OCI-LY7 (cell line): ENCODE measurements at regions not wholly inside any gene's neighbourhood (a gene's known extent, or its start where the extent isn't known, plus 50 kb on each side); places are given as distances from the start of the nearest gene placed in this dataset.

Experiments
- BruUV-seq: library from RNA; stranded (reverse); fragments of 400-500 nt; replicated peaks from 2 replicates; lab custom pipeline; 2021; lab: Mats Ljungman, UMichigan
- CTCF ChIA-PET: fragments of 300-600 bp; sonication (Branson Sonifier 250); formaldehyde crosslinking; loops from one replicate; lab custom pipeline; 2022; ENCODE audit warnings: antibody characterized with exemption; ENCODE audit not compliant: unreplicated experiment; lab: Charles Lee
- POLR2A ChIA-PET: fragments of 300-600 bp; sonication (Branson Sonifier 250); formaldehyde crosslinking; loops from one replicate; lab custom pipeline; 2022; ENCODE audit warnings: antibody characterized with exemption; lab: Charles Lee
- DNase-seq: peaks from one replicate; pipeline ENCODE4 v3.0.0-alpha.2; 2015; ENCODE audit warnings: low spot score
- H2AFZ ChIP-seq: fragments of 200-600 bp; sonication (generic), shearing (Covaris generic); 2 replicates; pipeline ENCODE4 v1.6.1; 2014; ENCODE audit warnings: mild to moderate bottlenecking, antibody characterized with exemption, low read length, moderate library complexity
- H3K27ac ChIP-seq: fragments of 200-600 bp; sonication (generic); 2 replicates; pipeline ENCODE4 v1.5.1; 2014; ENCODE audit warnings: mixed run types, low read depth, mild to moderate bottlenecking, moderate library complexity, low read length, inconsistent platforms; ENCODE audit not compliant: poor library complexity, severe bottlenecking
- H3K36me3 ChIP-seq: fragments of 200-600 bp; sonication (generic); 2 replicates; pipeline ENCODE4 v1.6.1; 2014; ENCODE audit warnings: mild to moderate bottlenecking, antibody characterized with exemption, low read length, moderate library complexity, mixed read lengths; ENCODE audit not compliant: insufficient read depth
- H3K4me1 ChIP-seq: fragments of 200-600 bp; sonication (generic); 2 replicates; pipeline ENCODE4 v1.5.1; 2014; ENCODE audit warnings: mild to moderate bottlenecking, low read length; ENCODE audit not compliant: insufficient read depth, poor library complexity, severe bottlenecking
- H3K4me2 ChIP-seq: fragments of 200-600 bp; sonication (generic); 2 replicates; pipeline ENCODE4 v1.6.1; 2014; ENCODE audit warnings: mild to moderate bottlenecking, low read length
- H3K4me3 ChIP-seq: fragments of 200-600 bp; sonication (generic); 2 replicates; pipeline ENCODE4 v1.5.1; 2014; ENCODE audit warnings: mild to moderate bottlenecking, low read depth, low read length; ENCODE audit not compliant: poor library complexity, severe bottlenecking
- H3K79me2 ChIP-seq: fragments of 200-600 bp; sonication (generic); 2 replicates; pipeline ENCODE4 v1.6.1; 2016; ENCODE audit warnings: low read depth, mild to moderate bottlenecking, low read length, moderate library complexity, mixed read lengths; ENCODE audit not compliant: insufficient read depth
- H3K9me2 ChIP-seq: fragments of 200-600 bp; sonication (generic); 2 replicates; pipeline ENCODE4 v1.6.1; 2016; ENCODE audit warnings: mild to moderate bottlenecking, low read length, mixed read lengths; ENCODE audit not compliant: insufficient read depth
- H3K9me3 ChIP-seq: fragments of 200-600 bp; sonication (generic); 2 replicates; pipeline ENCODE4 v1.6.1; 2014; ENCODE audit warnings: mild to moderate bottlenecking, mixed run types, low read length, mixed read lengths
- H4K20me1 ChIP-seq: fragments of 200-600 bp; sonication (generic); 2 replicates; pipeline ENCODE4 v1.6.1; 2014; ENCODE audit warnings: mild to moderate bottlenecking, antibody characterized with exemption, low read length, moderate library complexity, mixed read lengths; ENCODE audit not compliant: insufficient read depth
- EZH2phosphoT487 ChIP-seq: fragments of 200-600 bp; sonication (generic); IDR thresholded peaks from 2 replicates; pipeline ENCODE4 v1.6.1; 2018; ENCODE audit warnings: low read depth, borderline replicate concordance, mild to moderate bottlenecking, mixed run types, antibody characterized with exemption, low read length, moderate library complexity, mixed read lengths
- intact Hi-C: fragments of 100-400 bp; cut with micrococcal nuclease; formaldehyde crosslinking; loops from one replicate; pipeline ENCODE4 v1.10.0; 2022; ENCODE audit not compliant: unreplicated experiment
- TF ChIP-seq, protein P1 (sequence below): fragments of 200-600 bp; sonication (generic); conservative IDR thresholded peaks from 2 replicates; pipeline ENCODE4 v1.5.1; 2014; ENCODE audit warnings: mild to moderate bottlenecking, antibody characterized with exemption, low read length, moderate library complexity, mixed read lengths

DNA sequence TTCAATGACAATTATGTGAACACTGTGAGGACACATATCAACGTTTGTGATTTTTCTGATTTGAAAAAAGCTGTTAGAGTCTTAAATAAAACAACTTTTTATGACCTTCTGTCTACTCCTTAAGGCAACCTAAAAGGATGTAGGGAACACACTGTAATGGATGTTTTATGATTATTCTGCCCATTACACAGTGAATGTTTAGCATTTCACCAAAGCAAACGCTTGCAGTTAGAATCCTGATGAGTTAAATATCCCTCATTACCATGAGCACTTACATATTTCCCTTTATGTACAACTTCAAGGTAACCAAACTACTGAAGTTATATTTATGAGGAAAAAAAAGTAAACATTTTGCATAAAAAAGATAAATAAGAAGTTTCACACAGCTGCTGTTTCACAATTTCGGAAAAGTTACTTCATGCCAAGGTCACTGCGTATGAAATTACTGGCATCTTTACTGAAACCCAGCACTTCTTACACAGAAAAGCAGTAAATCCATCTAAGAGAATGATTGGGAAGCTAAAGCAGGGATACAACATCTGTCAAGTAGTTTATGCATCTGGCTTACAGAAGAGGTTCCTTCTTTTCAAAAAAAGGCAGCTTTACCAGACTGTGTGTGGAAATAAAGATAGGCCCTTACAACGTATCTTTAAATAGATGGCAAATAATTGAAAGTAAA, 733.7 kb upstream of the ATXN8OS start:
- no peak for DNase-seq
- BruUV-seq, result no TSS peak

DNA sequence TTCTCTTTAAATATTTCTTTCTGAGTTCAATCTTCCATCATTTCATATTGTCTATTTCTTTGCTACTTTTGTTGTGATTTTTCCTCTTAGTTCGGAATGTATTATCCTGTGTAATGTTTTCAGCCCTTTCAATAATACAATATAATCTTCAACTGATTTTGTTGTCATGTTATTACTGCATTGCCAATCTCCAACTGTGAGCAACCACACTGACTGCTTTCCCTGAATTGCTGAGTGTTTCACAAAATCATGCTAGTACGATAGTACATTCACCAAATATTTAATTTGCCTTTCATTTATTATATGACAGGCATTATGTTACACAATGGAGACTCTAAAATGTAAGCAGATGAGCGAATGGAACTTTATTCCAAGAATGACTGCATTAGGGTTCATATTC, 744.3 kb upstream of the ATXN8OS start:
- no peaks in the 10 kb centered on the region for H3K36me3 ChIP-seq
- intact Hi-C loops, result no loop called here
- TF ChIP-seq, protein P1, sequence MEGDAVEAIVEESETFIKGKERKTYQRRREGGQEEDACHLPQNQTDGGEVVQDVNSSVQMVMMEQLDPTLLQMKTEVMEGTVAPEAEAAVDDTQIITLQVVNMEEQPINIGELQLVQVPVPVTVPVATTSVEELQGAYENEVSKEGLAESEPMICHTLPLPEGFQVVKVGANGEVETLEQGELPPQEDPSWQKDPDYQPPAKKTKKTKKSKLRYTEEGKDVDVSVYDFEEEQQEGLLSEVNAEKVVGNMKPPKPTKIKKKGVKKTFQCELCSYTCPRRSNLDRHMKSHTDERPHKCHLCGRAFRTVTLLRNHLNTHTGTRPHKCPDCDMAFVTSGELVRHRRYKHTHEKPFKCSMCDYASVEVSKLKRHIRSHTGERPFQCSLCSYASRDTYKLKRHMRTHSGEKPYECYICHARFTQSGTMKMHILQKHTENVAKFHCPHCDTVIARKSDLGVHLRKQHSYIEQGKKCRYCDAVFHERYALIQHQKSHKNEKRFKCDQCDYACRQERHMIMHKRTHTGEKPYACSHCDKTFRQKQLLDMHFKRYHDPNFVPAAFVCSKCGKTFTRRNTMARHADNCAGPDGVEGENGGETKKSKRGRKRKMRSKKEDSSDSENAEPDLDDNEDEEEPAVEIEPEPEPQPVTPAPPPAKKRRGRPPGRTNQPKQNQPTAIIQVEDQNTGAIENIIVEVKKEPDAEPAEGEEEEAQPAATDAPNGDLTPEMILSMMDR, result no peak
- no peak for TF ChIP-seq EZH2phosphoT487

More for the DNA sequence above, 733.7 kb upstream of the ATXN8OS start:
- Histone ChIP-seq H3K27ac (no peak overlapping the region), H3K4me3 (no peak overlapping the region), H2AFZ (no peak overlapping the region), H3K4me2 (no peak overlapping the region), H3K36me3 (no peaks in the 10 kb centered on the region), H3K9me2 (no peaks in the 10 kb centered on the region), H3K4me1 (no peaks in the 10 kb centered on the region), H3K79me2 (no peaks in the 10 kb centered on the region), H3K9me3 (peaks cover 6% of the 10 kb centered on the region; the same call in 1 of the 2 replicates), H4K20me1 (no peaks in the 10 kb centered on the region)
- intact Hi-C loops, result no loop called here
- CTCF ChIA-PET, result no interaction called here
- POLR2A ChIA-PET, result interaction anchor here (1.0 kb wide), 1 partner anchor 17 kb away, joined by 3 read pairs; no protein-coding TSS in a partner anchor
- TF ChIP-seq EZH2phosphoT487, result no peak
- TF ChIP-seq, protein P1, result no peak

DNA sequence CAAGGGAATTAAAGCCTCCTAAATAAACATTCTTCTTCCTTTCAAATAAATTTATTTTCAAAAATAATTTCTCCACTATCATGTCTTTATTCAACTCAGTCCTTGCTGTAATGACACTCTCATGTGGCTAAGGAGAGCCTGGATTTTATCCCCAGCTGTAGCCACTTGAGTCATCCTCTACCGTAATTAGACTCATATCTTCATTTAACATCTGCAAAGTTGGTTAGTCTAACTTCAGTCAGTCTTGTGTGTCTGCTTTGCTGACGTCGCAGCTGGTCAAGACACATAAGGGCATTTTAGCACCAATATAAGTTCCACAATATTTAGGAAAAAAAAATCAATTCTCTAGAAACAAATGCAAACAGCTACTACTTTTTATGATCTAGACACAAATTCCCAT, 776.4 kb upstream of the ATXN8OS start:
- POLR2A ChIA-PET, result no interaction called here
- CTCF ChIA-PET, result no interaction called here
- no peak overlapping the region for H3K27ac ChIP-seq

More for the DNA sequence above, 744.3 kb upstream of the ATXN8OS start:
- Histone ChIP-seq H3K4me3 (no peak overlapping the region), H3K79me2 (no peaks in the 10 kb centered on the region), H3K4me1 (no peaks in the 10 kb centered on the region), H3K4me2 (no peak overlapping the region), H4K20me1 (no peaks in the 10 kb centered on the region), H3K9me2 (no peaks in the 10 kb centered on the region), H2AFZ (no peak overlapping the region), H3K27ac (no peak overlapping the region), H3K9me3 (no peaks in the 10 kb centered on the region)
- POLR2A ChIA-PET, result no interaction called here
- BruUV-seq, result no TSS peak
- no peak for DNase-seq
- CTCF ChIA-PET, result no interaction called here

More for the DNA sequence above, 776.4 kb upstream of the ATXN8OS start:
- no peak overlapping the region for H2AFZ ChIP-seq
- TF ChIP-seq, protein P1, result no peak
- TF ChIP-seq EZH2phosphoT487, result no peak
- no TSS peak for BruUV-seq
- no peaks in the 10 kb centered on the region for H3K9me2 ChIP-seq
- H3K4me3 ChIP-seq, result no peak overlapping the region
- DNase-seq, result no peak
- H4K20me1 ChIP-seq, result no peaks in the 10 kb centered on the region
- no peaks in the 10 kb centered on the region for H3K4me1 ChIP-seq
- H3K36me3 ChIP-seq, result no peaks in the 10 kb centered on the region
- intact Hi-C loops, result no loop called here
- H3K9me3 ChIP-seq, result no peaks in the 10 kb centered on the region
- H3K4me2 ChIP-seq, result no peak overlapping the region
- H3K79me2 ChIP-seq, result no peaks in the 10 kb centered on the region
